HG03521 (cell line): ENCODE measurements at regions not wholly inside any gene's neighbourhood (a gene's known extent, or its start where the extent isn't known, plus 50 kb on each side); places are given as distances from the start of the nearest gene placed in this dataset.
"Not testable (repeated sequence)": the region's sequence is repeated elsewhere in the genome, so short reads cannot be mapped to it uniquely, and the experiment has no call there.

Source experiments
- ATAC-seq: cut with Tn5 transposase; IDR thresholded peaks from one replicate; pipeline ENCODE4 v1.9.1; 2021; ENCODE audit warnings: mild to moderate bottlenecking, moderate library complexity; ENCODE audit not compliant: unreplicated experiment

DNA sequence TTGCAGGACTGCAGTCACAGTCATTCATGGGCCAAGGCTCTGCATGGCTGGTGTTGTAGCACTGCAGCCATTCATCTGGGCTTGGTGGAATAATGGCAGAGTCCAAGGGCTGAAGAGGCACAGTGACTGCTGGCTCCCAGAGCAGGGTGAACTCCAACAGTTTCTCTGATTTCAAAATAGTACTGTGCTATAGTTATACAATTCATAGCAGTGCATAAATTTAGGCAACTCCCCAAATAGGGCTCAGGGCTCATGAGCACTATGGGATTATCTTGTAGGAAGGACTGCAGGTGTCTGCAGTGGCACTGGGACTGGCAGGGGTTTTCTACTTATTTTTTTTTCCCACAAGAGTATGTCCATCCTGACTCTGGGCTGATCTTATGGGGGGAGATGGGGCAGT, 642.5 kb upstream of the SGCD start:
- no peak for ATAC-seq

DNA sequence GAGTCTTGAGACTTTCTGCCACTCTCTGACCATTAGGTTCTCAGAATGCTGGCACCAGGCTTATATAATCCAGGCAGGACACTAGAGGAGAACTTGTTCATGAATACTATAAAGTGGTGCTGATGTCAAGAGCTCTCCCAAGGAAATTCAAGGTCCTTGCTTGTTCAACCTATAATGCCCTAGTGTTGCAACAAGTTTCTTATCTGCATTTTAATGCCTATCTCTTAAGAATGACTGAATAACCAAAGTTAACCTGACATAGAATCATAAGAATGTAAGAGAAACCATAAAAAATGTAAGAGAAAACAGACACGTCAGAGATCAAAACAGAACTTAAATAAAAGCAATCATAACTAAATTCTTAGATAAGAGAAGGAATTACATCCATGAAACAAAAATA, 640.8 kb upstream of the SGCD start:
- no peak for ATAC-seq

DNA sequence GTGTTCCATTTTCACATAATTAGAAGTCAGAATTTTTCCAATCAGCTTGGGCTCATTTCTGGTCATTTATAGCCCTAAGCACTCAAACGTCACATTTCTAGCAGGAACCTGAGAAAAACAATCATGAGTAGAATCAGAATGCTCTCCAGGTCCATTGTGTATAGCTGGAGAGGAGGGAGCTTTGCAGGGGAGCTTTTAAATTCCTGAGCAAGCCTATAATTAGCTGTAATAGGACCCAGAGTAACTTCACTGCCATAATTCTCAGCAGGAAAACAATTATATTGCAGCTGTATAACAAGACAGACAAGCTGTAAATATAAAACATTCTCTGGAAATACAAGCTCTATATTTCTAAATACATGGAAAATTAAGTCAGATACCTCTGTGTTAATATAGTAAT, 637.6 kb upstream of the SGCD start:
- ATAC-seq = no peak

DNA sequence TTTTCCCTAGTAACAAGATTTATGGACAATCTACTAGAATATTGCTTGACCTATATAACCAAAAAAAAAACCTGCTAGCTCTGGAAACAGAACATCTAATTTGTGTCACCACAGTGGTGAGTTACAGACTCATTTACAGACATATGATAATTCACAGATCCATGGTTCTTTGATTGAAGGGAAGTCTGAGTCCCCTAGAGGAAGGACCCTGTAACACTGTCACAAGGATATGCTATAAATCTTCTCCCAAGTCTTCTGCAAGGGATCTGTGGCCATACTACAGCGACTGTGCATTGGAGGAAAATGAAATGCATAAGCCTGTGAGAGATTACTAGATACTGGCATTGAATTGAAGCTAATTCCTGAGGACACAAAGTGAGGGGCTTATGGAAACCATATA, 630.6 kb upstream of the SGCD start:
- ATAC-seq = no peak

DNA sequence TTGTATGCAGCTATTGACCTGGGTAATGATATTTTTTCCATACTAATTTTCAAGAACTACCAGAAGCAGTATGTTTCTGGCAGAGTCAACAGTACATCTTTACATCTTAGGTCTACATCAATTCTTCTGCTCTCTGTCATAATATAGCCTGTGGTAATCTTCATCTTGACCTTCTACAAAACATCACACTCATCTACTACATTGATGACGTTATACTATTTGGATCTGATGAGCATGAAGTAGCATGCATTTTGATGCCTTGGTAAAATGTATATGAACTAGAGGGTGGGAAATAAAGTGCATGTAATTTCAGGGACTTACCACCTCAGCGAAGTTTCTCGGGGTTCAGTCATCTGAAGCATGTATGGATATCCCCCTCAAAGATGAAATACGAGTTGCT, 629.7 kb upstream of the SGCD start:
- ATAC-seq = no peak

DNA sequence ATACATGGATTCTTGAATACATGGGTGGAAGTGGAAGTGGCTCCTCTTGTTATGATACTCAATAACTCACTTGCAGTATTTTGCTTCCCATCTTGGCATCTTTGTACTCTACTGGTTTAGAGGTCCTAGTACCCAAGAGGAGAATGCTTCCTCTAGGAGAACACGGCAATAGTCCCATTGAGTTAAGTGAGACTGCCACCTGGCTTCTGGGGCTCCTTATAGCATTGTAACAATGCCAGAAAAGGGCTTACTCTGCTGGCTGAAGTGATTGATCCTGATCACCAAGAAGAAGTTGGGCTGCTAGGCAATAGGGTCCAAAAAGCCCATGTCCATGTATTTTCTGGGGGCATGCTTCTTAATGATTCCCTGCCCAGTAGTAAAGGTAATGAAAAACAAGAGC, 627.6 kb upstream of the SGCD start:
- no peak for ATAC-seq

DNA sequence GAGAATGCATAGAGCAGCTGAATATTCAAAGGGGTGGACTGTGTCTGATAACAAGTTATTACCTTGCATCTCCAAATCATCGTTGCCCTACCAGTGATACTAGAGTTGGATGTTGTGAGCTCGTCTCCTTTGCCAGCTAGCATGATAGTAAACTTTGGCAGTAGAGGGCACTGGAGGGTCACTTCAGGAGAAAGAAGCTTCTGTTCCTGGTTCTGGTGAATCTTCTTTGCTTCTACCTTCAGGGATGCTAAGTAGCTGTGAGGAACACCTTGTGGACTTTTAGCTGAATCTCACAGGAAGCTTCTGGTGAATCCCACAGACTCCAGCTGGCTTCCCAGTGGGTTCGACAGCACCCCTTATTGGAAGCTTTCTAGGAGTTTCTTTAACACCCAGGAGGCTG, 626.6 kb upstream of the SGCD start:
- no peak for ATAC-seq

DNA sequence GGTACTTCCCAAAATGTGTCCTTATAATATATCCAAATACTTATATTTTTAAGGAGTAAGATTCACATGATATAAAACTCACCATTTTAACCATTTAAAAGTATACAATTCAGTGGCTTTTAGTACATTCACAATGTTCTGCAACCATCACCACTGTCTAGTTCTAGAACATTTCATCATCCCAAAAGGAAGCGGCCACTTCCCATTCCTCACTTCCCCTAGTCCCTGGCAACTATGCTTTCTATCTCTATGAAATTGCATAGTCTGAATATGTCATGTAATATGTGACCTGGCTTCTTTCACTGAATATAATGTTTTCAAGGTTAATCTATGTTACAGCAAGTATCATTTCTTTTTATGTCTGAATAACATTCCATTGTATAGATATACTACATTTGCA, 615.1 kb upstream of the SGCD start:
- ATAC-seq = no peak

DNA sequence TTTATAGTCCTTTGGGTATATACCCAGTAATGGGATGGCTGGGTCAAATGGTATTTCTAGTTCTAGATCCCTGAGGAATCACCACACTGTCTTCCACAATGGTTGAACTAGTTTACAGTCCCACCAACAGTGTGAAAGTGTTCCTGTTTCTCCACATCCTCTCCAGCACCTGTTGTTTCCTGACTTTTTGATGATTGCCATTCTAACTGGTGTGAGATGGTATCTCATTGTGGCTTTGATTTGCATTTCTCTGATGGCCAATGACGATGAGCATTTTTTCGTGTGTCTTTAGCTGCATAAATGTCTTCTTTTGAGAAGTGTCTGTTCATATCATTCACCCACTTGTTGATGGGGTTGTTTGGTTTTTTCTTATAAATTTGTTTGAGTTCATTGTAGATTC, 612.5 kb upstream of the SGCD start:
- ATAC-seq = not testable (repeated sequence)

DNA sequence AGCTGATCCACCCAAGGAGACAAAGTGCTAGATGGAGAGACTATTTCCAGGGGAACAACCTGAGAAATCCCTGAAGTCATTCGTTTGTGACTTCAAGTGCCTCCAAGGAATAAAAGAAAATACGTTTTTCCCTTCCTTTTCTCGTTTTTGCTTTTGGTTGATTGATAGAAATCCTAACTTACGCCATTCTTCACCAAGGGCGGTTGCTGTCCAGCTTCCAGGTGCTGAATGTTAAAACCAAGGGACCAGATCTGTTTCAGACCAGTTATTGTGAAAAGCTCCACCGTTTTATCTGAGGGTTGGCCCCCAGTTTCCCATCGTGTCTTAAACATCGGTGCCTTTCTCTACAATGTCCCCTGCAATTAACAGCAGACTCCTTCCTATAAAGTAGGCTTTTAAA, 600.7 kb upstream of the SGCD start:
- ATAC-seq = no peak

DNA sequence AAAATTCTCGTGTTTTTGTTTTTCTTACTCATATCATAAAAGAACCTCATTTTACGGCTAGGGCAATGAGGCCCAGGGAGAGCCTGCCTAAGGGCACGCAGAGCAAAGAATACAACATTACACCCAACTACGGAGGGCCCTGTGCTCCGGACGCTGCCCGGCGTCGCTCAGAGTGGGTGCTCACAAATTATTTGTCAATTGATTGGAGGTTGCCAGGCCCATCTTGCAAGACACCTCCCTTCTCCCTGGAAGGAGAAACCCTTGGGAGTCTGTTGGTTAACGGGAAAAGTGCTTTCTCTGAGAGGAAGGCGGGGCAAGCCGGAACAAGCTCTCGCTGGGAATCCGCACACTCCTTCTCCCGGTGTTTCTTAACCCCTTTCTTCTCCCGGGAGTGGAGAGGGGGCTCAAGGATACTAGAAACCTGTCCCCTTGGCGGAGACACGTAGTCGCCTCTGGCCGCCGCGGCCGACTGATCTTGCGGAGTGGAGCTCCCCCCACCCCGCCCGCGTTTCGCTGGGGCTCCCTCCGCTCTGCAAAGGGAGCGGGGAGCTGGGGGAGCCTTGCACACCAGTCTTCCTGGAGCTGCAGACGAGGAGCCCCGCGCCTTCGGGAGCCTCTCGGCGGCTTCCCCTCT, 599.3 kb upstream of the SGCD start:
- ATAC-seq = no peak

DNA sequence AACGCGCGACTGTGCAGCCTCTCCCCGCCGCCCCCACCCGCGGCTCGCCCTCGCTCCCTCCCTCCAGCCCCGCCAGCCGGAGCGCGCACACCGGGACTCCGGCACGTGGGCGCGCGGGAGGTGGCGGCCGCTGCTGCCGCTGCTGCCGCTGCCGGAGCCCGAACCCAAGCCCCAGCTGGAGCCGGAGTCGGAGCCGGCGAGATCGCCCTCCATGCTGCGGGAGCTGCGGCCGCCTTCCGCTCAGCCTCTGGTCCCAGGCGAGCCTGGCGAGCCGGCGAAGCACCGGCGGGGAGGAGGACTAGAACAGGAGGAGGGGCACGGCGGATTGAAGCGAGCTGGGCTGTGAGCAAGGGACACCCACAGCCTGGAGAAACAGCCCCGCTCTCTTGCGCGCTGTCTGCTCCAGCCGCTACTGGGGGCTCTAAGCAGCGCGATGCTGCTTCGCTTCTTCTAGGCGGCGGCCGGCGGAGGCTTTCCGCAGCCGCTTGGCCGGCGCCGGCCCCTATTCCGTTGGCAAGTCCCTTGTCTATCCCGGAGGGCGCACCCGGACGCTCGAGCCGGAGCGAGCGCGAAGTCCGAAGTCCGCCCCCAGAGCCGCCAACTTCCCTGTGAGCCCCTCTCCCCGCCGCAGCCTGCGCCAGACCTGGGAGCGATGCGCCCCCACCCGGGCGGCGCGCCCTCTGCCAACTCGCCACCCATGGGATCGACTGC, 598.7 kb upstream of the SGCD start:
- no peak for ATAC-seq

DNA sequence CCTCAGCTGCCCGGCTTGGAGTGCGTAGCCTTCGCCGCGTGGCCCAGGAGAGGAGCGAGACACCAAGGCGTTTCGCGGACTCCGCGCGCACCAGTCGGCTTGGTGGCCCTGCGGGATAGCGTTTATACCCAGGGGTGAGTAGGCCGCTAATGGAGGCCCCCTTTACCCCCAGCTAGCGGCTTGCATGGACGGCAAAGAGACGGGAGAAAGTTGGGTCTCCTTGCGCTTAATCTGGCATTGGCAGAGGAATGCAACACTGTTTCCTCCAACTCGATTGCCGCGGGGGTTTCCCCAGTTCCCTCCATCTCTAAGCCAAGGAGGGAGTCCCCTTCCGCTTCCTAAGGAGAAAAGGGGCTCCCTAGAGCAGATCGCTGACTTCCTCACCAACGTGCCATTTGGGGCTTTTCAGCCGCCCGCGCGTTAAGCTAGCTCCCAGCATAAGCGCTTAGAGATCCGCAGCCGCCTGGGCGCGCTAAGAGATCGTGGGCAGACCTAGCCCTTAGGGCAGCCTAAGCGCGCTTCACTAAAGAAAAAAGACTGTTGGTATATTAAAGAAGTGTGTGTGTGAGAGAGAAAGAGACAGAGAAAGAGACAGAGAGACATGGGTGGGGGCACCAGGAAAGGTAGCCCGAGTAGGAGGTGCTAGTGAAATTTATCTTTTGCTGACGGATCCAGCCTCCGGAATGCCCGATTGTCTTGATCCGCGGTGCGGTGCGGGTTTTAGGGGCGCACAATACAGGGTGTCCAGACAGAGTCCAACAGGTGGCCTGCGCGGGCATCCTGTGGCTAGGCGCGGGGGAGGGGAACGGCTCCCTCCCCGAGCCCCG, 597.9 kb upstream of the SGCD start:
- ATAC-seq = no peak

DNA sequence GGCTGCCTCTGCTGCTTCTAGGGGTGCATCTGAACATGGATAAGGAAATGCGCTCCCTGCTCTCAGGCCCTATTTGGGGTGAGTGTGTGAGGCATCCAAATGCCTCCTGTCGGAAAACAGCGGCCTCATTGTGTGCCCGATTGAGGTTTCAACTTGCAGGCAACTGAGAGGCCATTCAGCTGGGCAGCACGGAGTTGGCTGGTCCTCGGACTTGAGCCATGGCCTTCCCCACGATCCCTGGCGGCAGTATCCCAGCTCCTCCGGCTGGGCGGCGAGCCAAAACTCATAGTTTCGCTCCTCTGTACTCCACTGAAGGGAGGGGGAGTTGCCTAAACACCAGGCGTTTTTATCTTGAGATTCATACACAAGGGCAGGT, 597.3 kb upstream of the SGCD start:
- no peak for ATAC-seq

DNA sequence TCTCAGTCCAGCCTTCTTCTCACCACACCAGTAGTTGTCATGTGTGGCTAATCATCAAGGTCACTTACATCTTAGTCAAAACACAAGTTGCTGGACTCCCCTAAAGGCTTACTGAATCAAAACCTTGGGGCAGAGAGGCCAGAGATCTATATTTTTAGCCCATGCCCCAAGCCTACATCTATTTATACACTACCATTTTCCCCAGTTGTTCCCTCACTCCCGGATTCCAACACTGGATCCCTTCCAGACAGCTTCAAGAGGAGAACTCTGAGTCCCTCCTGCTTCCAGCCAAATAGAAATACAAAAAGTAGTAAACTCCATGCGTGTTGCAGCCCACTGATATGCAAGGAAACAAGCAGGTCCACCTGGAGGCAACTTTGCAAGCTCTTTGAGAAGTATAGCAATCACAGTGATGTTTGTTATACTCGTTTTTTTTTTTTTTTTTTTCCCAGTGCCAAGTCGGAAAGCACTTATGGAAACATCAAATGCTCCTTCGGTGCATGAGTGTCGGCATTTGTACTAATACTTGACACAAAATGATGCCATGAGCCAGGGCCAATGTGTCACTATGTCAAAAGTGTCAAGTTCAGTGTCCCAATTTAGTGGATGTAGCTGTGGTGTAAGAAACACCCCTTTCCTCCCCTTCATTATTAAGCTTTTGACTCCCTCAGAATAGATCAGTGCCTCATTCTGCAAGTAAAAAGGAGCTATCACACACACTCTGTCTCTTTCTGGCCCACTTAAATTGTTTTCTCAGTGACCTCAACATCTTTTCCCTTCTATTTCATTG, 594.2 kb upstream of the SGCD start:
- ATAC-seq = no peak

DNA sequence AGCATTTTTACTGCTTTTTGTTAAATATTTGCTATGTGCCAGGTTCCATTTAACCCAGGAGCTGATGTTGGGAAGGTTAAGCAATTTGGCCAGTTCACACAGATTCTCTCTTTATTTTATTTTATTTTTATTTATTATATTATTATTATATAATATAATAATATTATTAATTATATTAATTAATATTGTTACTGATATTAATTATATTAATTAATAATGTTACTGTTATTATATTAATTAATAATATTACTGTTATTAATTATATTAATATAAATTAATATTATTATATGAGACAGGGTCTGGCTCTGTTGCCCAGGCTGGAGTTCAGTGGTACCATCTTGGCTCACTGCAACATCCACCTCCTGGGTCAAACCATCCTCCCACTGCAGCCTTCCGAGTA, 593.0 kb upstream of the SGCD start:
- ATAC-seq = no peak

DNA sequence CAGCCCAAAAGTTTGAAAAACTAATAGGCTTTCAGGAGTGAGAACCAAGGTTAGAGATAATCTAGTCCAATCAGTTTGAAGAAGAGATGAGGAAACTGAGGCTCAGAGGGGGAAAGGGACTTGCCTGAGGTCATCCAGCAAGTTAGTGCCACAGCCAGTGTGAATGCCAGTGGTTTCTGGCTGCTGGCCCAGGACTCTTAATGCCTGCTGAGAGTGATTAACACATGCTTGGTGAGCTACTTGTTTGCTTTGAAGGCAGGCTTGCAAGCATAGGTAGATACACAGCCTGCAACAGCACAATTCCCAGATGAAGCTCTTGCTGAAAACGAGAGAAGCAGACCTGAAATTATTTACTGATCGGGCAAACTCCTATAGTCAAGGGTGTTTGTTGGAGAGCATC, 591.6 kb upstream of the SGCD start:
- no peak for ATAC-seq

DNA sequence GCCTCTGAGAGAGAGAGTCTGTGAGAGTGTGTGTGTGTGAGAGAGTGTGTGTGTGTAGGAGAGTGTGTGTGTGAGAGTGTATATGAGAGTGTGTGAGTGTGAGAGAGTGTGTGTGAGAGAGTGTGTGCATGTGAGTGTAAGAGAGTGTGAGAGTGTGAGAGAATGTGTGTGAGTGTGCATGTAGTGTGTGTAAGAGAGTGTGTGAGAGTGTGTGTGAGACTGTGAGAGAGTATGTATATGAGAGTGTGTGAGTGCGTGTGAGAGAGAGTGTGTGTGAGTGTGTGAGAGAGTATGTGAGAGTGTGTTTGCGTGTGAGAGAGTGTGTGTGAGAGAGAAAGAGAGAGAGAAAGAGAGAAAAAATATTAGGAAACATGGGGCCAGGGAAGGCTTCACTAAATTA, 588.3 kb upstream of the SGCD start:
- no peak for ATAC-seq

DNA sequence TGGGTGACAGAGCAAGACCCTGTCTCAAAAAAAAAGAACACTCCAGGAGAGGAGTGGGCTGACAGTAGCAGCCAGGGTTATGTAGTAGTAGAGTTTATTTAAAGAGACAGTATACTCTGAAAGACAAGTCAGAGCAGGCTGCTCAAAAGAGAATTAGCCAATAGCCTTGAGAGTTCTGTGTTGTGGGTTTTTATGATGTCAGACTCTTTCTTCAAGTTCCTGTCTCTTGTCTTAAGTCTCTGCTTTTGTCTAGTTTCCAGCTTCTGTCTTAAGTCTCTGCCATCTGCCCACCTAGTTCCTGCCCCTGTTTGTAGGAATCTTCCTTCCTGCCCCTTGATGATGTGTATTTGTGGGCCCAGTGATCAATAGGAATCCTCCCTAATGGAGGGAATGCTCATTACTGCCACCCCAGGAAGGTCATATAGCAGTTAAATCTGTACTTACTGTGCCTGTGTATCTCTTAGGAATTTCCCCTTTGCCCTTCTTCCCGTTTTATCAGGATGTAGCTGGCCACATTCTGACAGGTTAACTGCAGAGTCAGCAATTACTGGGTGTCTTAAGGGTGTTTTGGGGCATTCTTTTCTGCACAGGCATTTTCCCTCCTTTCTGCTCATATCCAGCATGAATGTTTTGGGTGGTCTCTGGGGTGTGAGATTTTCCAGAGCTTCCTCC, 580.5 kb upstream of the SGCD start:
- no peak for ATAC-seq

DNA sequence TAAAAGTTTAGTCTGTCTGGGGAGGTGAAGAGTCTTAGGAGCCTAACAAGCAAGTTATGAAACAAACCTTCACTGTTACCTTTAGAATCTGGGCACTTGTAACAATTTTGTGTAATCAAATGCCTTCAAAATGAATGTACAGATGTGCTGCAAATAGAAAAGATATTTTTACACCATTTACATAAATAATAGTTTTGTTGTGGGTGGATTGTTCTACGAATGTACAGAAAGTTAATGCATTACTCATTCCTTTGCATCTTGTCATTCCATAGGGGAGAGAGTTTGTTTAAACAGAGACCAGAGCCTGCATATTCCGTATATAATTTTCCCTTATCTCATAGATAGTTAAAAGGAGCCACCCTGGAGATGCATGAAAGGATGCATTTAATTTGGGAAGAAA, 576.9 kb upstream of the SGCD start:
- ATAC-seq = no peak

DNA sequence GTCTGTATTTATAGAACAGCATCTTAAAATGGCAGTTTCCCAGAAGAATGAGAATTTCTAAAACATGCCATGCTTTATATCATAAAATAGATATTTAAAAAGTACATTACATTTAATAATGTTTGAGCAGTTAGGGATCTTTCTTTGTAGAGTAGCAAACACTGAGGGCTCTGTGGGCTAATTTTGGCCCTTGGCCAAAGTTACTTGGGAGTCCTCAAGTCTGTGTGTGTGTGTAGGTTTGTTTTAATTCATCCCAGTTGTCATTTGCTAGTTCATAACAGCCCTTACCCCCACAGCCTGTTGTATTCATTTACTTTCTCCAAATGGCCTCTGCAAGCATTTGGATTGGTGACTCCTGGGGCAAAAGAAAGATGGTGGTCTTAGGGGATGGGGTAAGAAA, 576.4 kb upstream of the SGCD start:
- no peak for ATAC-seq
